ENCODE measurements at regions not wholly inside any gene's neighbourhood (a gene's known extent, or its start where the extent isn't known, plus 50 kb on each side); places are given as distances from the start of the nearest gene placed in this dataset.
"Not testable (repeated sequence)": the region's sequence is repeated elsewhere in the genome, so short reads cannot be mapped to it uniquely, and the experiment has no call there.

- H3K27ac Mint-ChIP-seq (ENCODE audit: low read depth, unreplicated experiment); CTCF ChIA-PET; intact Hi-C loops (cut with micrococcal nuclease); H3K27me3 Mint-ChIP-seq (ENCODE audit: insufficient read depth, unreplicated experiment); BruUV-seq (replicated peaks); H3K4me3 Mint-ChIP-seq (ENCODE audit: unreplicated experiment); H3K36me3 Mint-ChIP-seq (ENCODE audit: insufficient read depth, unreplicated experiment); DNase-seq (ENCODE audit: unreplicated experiment); H3K9me3 Mint-ChIP-seq (ENCODE audit: unreplicated experiment); H3K4me1 Mint-ChIP-seq (ENCODE audit: insufficient read depth, unreplicated experiment); POLR2A ChIA-PET: not testable (repeated sequence)
Observed at GRCh38 chr1:243074224-243074623, 180.9 kb downstream of the CEP170 start.

GRCh38 chr1:243067056-243067455 lies 188.0 kb downstream of the CEP170 start:
- H3K27me3 Mint-ChIP-seq (ENCODE audit: insufficient read depth, unreplicated experiment); DNase-seq (ENCODE audit: unreplicated experiment); H3K4me1 Mint-ChIP-seq (ENCODE audit: insufficient read depth, unreplicated experiment); CTCF ChIA-PET; H3K27ac Mint-ChIP-seq (ENCODE audit: low read depth, unreplicated experiment); intact Hi-C loops (cut with micrococcal nuclease); H3K4me3 Mint-ChIP-seq (ENCODE audit: unreplicated experiment); BruUV-seq (replicated peaks); H3K36me3 Mint-ChIP-seq (ENCODE audit: insufficient read depth, unreplicated experiment); H3K9me3 Mint-ChIP-seq (ENCODE audit: unreplicated experiment); POLR2A ChIA-PET: not testable (repeated sequence)

DNA sequence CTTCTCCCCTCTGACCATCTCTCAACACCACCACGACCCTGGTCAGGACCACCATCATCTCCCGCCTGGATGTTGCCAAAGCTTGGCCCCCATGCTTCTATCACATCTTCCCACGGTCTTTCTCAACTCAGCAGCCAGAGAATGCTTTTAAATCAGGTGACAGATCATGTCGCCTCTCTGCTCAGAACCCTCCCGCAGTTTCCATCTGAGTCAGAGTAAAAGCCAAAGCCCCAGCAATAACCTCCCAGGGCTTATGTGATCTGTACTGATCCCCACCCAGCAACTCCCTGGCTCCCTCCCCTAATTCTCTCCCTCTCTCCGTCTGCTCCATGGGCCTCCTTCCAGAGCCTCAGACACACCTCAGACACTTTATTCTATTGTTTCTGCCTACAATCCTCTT lies 193.1 kb downstream of the CEP170 start:
- H3K9me3 Mint-ChIP-seq (ENCODE audit: unreplicated experiment); H3K4me3 Mint-ChIP-seq (ENCODE audit: unreplicated experiment); H3K4me1 Mint-ChIP-seq (ENCODE audit: insufficient read depth, unreplicated experiment); H3K27me3 Mint-ChIP-seq (ENCODE audit: insufficient read depth, unreplicated experiment); intact Hi-C loops (cut with micrococcal nuclease); POLR2A ChIA-PET; CTCF ChIA-PET; H3K36me3 Mint-ChIP-seq (ENCODE audit: insufficient read depth, unreplicated experiment); BruUV-seq (replicated peaks); DNase-seq (ENCODE audit: unreplicated experiment); H3K27ac Mint-ChIP-seq (ENCODE audit: low read depth, unreplicated experiment): not testable (repeated sequence)

GRCh38 chr1:243055510-243055909 lies 199.6 kb downstream of the CEP170 start:
- CTCF ChIA-PET; BruUV-seq (replicated peaks); DNase-seq (ENCODE audit: unreplicated experiment); POLR2A ChIA-PET; H3K27me3 Mint-ChIP-seq (ENCODE audit: insufficient read depth, unreplicated experiment); H3K4me3 Mint-ChIP-seq (ENCODE audit: unreplicated experiment); intact Hi-C loops (cut with micrococcal nuclease); H3K27ac Mint-ChIP-seq (ENCODE audit: low read depth, unreplicated experiment); H3K4me1 Mint-ChIP-seq (ENCODE audit: insufficient read depth, unreplicated experiment); H3K9me3 Mint-ChIP-seq (ENCODE audit: unreplicated experiment); H3K36me3 Mint-ChIP-seq (ENCODE audit: insufficient read depth, unreplicated experiment): not testable (repeated sequence)

DNA sequence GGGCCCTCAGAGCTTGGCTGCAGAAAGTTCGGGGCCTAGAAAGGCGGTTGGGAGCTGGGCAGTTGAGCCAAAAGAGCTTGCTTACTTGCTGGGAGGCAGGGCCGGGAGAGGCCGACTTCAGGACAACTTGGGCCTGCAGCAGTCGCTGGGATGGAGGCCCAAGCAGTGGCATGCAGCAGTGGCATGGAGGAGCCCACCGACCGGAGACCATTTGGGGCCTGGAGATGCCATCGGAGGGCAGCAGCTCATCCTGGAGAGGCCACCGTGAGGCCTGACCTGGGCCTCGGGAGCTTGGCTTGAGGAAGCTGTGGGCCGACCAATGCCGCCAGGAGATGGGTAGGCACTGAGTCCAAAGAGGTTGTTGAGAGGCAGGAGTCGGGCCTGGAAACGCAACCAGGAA lies 200.0 kb downstream of the CEP170 start:
- POLR2A ChIA-PET; BruUV-seq (replicated peaks); H3K9me3 Mint-ChIP-seq (ENCODE audit: unreplicated experiment); H3K4me1 Mint-ChIP-seq (ENCODE audit: insufficient read depth, unreplicated experiment); H3K4me3 Mint-ChIP-seq (ENCODE audit: unreplicated experiment); H3K27ac Mint-ChIP-seq (ENCODE audit: low read depth, unreplicated experiment); DNase-seq (ENCODE audit: unreplicated experiment); intact Hi-C loops (cut with micrococcal nuclease); H3K36me3 Mint-ChIP-seq (ENCODE audit: insufficient read depth, unreplicated experiment); H3K27me3 Mint-ChIP-seq (ENCODE audit: insufficient read depth, unreplicated experiment): not testable (repeated sequence)
- CTCF ChIA-PET: interaction anchor here (0.6 kb wide), 1 partner anchor 554 kb away, joined by 3 read pairs; no protein-coding TSS in a partner anchor

GRCh38 chr1:243054681-243055080 lies 200.4 kb downstream of the CEP170 start:
- POLR2A ChIA-PET: not testable (repeated sequence)

GRCh38 chr1:243053048-243053447 lies 202.0 kb downstream of the CEP170 start:
- TF ChIP-seq CTCF (IDR thresholded peaks at IDR 0.05; ENCODE audit: unreplicated experiment): peak; percentile 10
- intact Hi-C loops (cut with micrococcal nuclease); H3K27me3 Mint-ChIP-seq (ENCODE audit: insufficient read depth, unreplicated experiment); CTCF ChIA-PET; POLR2A ChIA-PET; DNase-seq (ENCODE audit: unreplicated experiment); H3K9me3 Mint-ChIP-seq (ENCODE audit: unreplicated experiment); H3K4me3 Mint-ChIP-seq (ENCODE audit: unreplicated experiment); H3K36me3 Mint-ChIP-seq (ENCODE audit: insufficient read depth, unreplicated experiment); H3K4me1 Mint-ChIP-seq (ENCODE audit: insufficient read depth, unreplicated experiment); BruUV-seq (replicated peaks); H3K27ac Mint-ChIP-seq (ENCODE audit: low read depth, unreplicated experiment): not testable (repeated sequence)

More at GRCh38 chr1:243054681-243055080, 200.4 kb downstream of the CEP170 start:
- H3K4me1 Mint-ChIP-seq (ENCODE audit: insufficient read depth, unreplicated experiment); H3K9me3 Mint-ChIP-seq (ENCODE audit: unreplicated experiment); BruUV-seq (replicated peaks); H3K27me3 Mint-ChIP-seq (ENCODE audit: insufficient read depth, unreplicated experiment); DNase-seq (ENCODE audit: unreplicated experiment); H3K4me3 Mint-ChIP-seq (ENCODE audit: unreplicated experiment); H3K36me3 Mint-ChIP-seq (ENCODE audit: insufficient read depth, unreplicated experiment); intact Hi-C loops (cut with micrococcal nuclease); H3K27ac Mint-ChIP-seq (ENCODE audit: low read depth, unreplicated experiment): not testable (repeated sequence)
- CTCF ChIA-PET: interaction anchor here (0.6 kb wide), 1 partner anchor 553 kb away, joined by 3 read pairs; no protein-coding TSS in a partner anchor

DNA sequence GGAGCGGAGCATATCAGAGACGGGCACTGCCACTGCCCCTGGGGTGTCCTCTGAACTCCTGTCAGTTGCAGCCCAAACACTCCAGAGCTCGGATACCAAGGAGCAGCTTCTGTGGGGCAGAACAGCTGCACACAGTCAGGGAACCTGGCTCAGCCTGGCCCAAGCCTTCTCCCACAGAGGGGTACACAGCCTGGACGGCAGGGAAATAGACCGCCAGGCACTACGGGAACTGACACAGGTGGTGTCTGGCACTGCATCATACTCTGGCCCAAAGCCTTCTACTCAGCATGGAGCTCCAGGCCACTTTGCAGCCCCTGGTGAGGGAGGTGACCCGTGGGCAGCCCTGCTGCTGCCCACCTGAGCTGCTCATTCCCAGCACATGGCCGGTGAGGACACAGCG lies 204.5 kb downstream of the CEP170 start:
- H3K27ac Mint-ChIP-seq (ENCODE audit: low read depth, unreplicated experiment); H3K4me3 Mint-ChIP-seq (ENCODE audit: unreplicated experiment); H3K9me3 Mint-ChIP-seq (ENCODE audit: unreplicated experiment); POLR2A ChIA-PET; CTCF ChIA-PET; H3K36me3 Mint-ChIP-seq (ENCODE audit: insufficient read depth, unreplicated experiment); H3K27me3 Mint-ChIP-seq (ENCODE audit: insufficient read depth, unreplicated experiment); intact Hi-C loops (cut with micrococcal nuclease); DNase-seq (ENCODE audit: unreplicated experiment); H3K4me1 Mint-ChIP-seq (ENCODE audit: insufficient read depth, unreplicated experiment); BruUV-seq (replicated peaks): not testable (repeated sequence)

GRCh38 chr1:243049716-243050115 lies 205.4 kb downstream of the CEP170 start:
- H3K27me3 Mint-ChIP-seq (ENCODE audit: insufficient read depth, unreplicated experiment); CTCF ChIA-PET; H3K27ac Mint-ChIP-seq (ENCODE audit: low read depth, unreplicated experiment); intact Hi-C loops (cut with micrococcal nuclease); H3K9me3 Mint-ChIP-seq (ENCODE audit: unreplicated experiment); BruUV-seq (replicated peaks); H3K4me3 Mint-ChIP-seq (ENCODE audit: unreplicated experiment); H3K4me1 Mint-ChIP-seq (ENCODE audit: insufficient read depth, unreplicated experiment); DNase-seq (ENCODE audit: unreplicated experiment); POLR2A ChIA-PET; H3K36me3 Mint-ChIP-seq (ENCODE audit: insufficient read depth, unreplicated experiment): not testable (repeated sequence)

Measured in MCF 10A (cell line).